ENCODE measurements at regions not wholly inside any gene's neighbourhood (a gene's known extent, or its start where the extent isn't known, plus 50 kb on each side); places are given as distances from the start of the nearest gene placed in this dataset.

- no peak for DNase-seq (ENCODE audit: low read depth)
- no peak overlapping the region for H3K4me3 ChIP-seq (ENCODE audit: low read depth, low read length)
- TF ChIP-seq, protein P1, sequence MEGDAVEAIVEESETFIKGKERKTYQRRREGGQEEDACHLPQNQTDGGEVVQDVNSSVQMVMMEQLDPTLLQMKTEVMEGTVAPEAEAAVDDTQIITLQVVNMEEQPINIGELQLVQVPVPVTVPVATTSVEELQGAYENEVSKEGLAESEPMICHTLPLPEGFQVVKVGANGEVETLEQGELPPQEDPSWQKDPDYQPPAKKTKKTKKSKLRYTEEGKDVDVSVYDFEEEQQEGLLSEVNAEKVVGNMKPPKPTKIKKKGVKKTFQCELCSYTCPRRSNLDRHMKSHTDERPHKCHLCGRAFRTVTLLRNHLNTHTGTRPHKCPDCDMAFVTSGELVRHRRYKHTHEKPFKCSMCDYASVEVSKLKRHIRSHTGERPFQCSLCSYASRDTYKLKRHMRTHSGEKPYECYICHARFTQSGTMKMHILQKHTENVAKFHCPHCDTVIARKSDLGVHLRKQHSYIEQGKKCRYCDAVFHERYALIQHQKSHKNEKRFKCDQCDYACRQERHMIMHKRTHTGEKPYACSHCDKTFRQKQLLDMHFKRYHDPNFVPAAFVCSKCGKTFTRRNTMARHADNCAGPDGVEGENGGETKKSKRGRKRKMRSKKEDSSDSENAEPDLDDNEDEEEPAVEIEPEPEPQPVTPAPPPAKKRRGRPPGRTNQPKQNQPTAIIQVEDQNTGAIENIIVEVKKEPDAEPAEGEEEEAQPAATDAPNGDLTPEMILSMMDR (IDR thresholded peaks at IDR 0.05; ENCODE audit: insufficient read depth, low read depth, low read length), result no peak
Measured at GRCh38 chr4:107203733-107204132, 167.6 kb upstream of the DKK2 start.

DNA sequence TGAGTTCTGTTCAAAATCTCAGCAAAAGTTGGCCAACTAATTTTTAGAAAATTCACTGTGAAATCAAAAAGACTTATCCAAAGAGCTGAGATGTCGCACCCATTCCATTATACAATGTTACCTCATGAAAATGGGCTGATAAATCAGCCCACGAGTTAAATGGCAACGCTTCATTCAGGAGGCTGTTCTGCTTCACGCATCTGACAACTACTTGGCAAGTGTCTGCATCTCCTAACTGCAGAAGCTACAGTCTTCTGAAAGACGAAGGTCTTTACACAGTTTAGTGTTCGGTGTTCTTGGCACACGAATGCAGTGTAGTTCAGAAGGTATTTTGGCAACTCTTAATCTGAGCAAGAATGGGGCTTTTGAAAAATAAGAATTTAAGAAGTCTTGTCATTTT lies 166.6 kb upstream of the DKK2 start:
- TF ChIP-seq, protein P1 (IDR thresholded peaks at IDR 0.05; ENCODE audit: insufficient read depth, low read depth, low read length), result no peak
- no peak for DNase-seq (ENCODE audit: low read depth)
- no peak overlapping the region for H3K4me3 ChIP-seq (ENCODE audit: low read depth, low read length)

GRCh38 chr4:107197121-107197520 lies 161.0 kb upstream of the DKK2 start:
- no peak for DNase-seq (ENCODE audit: low read depth)
- H3K4me3 ChIP-seq (ENCODE audit: low read depth, low read length), result no peak overlapping the region
- TF ChIP-seq, protein P1 (IDR thresholded peaks at IDR 0.05; ENCODE audit: insufficient read depth, low read depth, low read length), result no peak

DNA sequence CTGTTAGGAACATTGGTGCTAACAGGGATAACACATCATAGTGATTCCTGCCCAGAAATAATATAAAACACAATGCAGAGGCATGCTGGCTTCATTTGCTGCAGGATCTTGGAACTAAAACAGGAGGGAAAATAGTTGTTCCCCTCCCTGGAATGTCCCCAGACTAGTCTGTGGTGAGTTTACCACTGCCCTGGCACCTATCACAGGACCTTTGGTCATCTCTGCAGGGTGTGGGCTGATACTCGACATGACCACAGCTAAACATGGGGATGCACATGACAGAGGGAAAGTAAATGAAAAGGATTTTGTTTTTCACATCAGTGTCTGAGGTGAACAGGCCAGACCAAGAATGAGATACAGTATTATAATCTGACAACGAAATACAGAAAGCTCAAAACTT lies 160.2 kb upstream of the DKK2 start:
- H3K4me3 ChIP-seq (ENCODE audit: low read depth, low read length), result no peak overlapping the region
- no peak for DNase-seq (ENCODE audit: low read depth)
- TF ChIP-seq, protein P1 (IDR thresholded peaks at IDR 0.05; ENCODE audit: insufficient read depth, low read depth, low read length), result no peak

DNA sequence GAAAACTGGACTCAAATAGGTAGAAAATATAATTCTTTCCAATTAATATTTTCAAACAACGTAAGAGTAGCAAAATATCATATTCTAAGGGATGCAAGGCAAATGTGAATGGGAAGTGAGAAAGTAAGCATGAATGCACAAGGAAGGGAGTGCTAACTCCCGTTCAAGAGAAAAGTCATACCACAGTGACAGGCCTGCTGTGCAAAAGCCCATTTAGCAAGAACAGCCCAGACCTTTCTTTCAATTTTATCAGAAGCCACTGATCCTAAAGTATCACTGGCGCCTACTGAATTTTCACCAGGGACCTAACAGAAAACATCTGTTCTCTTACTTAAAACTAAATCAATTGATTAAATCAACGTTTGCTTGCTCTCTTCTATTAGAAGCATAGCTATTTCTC lies 157.9 kb upstream of the DKK2 start:
- no peak overlapping the region for H3K4me3 ChIP-seq (ENCODE audit: low read depth, low read length)
- no peak for DNase-seq (ENCODE audit: low read depth)
- TF ChIP-seq, protein P1 (IDR thresholded peaks at IDR 0.05; ENCODE audit: insufficient read depth, low read depth, low read length), result no peak

GRCh38 chr4:107192601-107193000 lies 156.5 kb upstream of the DKK2 start:
- H3K4me3 ChIP-seq (ENCODE audit: low read depth, low read length), result no peak overlapping the region
- no peak for DNase-seq (ENCODE audit: low read depth)
- TF ChIP-seq, protein P1 (IDR thresholded peaks at IDR 0.05; ENCODE audit: insufficient read depth, low read depth, low read length), result no peak

GRCh38 chr4:107187091-107187490 lies 151.0 kb upstream of the DKK2 start:
- H3K4me3 ChIP-seq (ENCODE audit: low read depth, low read length), result no peak overlapping the region
- TF ChIP-seq, protein P1 (IDR thresholded peaks at IDR 0.05; ENCODE audit: insufficient read depth, low read depth, low read length), result no peak
- DNase-seq (ENCODE audit: low read depth), result no peak
